ENCODE measurements at regions not wholly inside any gene's neighbourhood (a gene's known extent, or its start where the extent isn't known, plus 50 kb on each side); places are given as distances from the start of the nearest gene placed in this dataset.

- POLR2A ChIA-PET, result no interaction called here
- H3K4me1 Mint-ChIP-seq, result no peaks in the 10 kb centered on the region
- CTCF ChIA-PET, result no interaction called here
- no peak for DNase-seq
- no peak overlapping the region for H3K4me3 Mint-ChIP-seq
- peaks cover 5% of the 10 kb centered on the region for H3K9me3 Mint-ChIP-seq
- H3K27ac Mint-ChIP-seq, result no peak overlapping the region
- no peaks in the 10 kb centered on the region for H3K36me3 Mint-ChIP-seq (ENCODE audit: low read depth)
- no peaks in the 10 kb centered on the region for H3K27me3 Mint-ChIP-seq
Measured at GRCh38 chr11:56932572-56933220, 56.0 kb upstream of the OR5AK2 start.

- ChIA-PET POLR2A (no interaction called here), CTCF (no interaction called here)
- Mint-ChIP-seq H3K4me1 (no peaks in the 10 kb centered on the region), H3K9me3 (peaks cover 17% of the 10 kb centered on the region), H3K4me3 (no peak overlapping the region), H3K27ac (no peak overlapping the region), H3K36me3 (ENCODE audit: low read depth) (no peaks in the 10 kb centered on the region), H3K27me3 (no peaks in the 10 kb centered on the region)
- DNase-seq, result no peak
Measured at GRCh38 chr11:56923116-56923515, 65.6 kb upstream of the OR5AK2 start.

DNA sequence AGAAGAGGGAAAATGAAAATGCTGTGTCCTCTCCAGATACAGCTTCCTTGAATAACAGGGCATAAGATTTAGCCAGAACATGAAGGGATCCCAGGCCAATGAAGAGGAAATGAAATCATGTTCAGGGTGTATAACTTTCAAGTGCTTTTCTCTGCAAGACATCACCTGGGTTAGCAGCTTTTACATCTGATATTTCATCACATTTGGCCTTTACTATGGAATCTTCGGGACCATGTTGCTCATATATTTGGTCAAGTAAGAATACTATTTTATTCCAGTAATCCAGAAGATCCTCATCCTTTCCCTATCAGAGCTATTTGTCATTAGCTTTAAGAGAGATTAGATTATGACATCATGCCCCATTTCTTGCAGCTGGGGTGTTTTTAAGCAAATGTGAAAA lies 66.3 kb upstream of the OR5AK2 start:
- Mint-ChIP-seq H3K9me3 (peaks cover 17% of the 10 kb centered on the region), H3K27me3 (no peaks in the 10 kb centered on the region), H3K4me3 (no peak overlapping the region), H3K4me1 (no peaks in the 10 kb centered on the region), H3K36me3 (ENCODE audit: low read depth) (no peaks in the 10 kb centered on the region), H3K27ac (no peak overlapping the region)
- ChIA-PET POLR2A (no interaction called here), CTCF (no interaction called here)
- DNase-seq, result no peak

GRCh38 chr11:56917708-56918400 lies 70.9 kb upstream of the OR5AK2 start:
- no peak overlapping the region for H3K27ac Mint-ChIP-seq
- H3K36me3 Mint-ChIP-seq (ENCODE audit: low read depth), result no peaks in the 10 kb centered on the region
- POLR2A ChIA-PET, result no interaction called here
- H3K9me3 Mint-ChIP-seq, result peaks cover 18% of the 10 kb centered on the region
- no peak overlapping the region for H3K4me3 Mint-ChIP-seq
- no peaks in the 10 kb centered on the region for H3K27me3 Mint-ChIP-seq
- H3K4me1 Mint-ChIP-seq, result no peaks in the 10 kb centered on the region
- no peak for DNase-seq
- CTCF ChIA-PET, result no interaction called here

DNA sequence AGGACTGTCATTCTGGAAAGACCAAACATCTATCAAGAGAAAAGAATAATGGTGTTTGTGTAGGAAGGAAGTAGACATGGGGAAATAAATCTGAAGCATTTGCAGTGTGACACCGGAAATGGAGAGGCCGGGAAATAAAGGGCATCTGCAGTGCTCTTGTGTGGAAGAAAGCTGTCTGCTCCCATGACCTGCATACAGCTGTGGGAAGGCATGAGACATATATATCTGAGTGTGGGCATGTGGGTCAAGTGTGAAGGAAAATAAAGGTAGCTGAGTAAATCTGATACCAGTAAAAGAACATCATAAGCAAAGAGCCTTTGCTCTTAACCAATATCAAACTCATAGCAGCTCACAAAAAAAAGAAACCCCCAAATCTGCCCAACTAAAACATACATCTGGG lies 72.1 kb upstream of the OR5AK2 start:
- no peaks in the 10 kb centered on the region for H3K4me1 Mint-ChIP-seq
- no peak for DNase-seq
- ChIA-PET CTCF (no interaction called here), POLR2A (no interaction called here)
- H3K36me3 Mint-ChIP-seq (ENCODE audit: low read depth), result no peaks in the 10 kb centered on the region
- no peaks in the 10 kb centered on the region for H3K27me3 Mint-ChIP-seq
- H3K9me3 Mint-ChIP-seq, result peaks cover 18% of the 10 kb centered on the region
- no peak overlapping the region for H3K4me3 Mint-ChIP-seq
- no peak overlapping the region for H3K27ac Mint-ChIP-seq

DNA sequence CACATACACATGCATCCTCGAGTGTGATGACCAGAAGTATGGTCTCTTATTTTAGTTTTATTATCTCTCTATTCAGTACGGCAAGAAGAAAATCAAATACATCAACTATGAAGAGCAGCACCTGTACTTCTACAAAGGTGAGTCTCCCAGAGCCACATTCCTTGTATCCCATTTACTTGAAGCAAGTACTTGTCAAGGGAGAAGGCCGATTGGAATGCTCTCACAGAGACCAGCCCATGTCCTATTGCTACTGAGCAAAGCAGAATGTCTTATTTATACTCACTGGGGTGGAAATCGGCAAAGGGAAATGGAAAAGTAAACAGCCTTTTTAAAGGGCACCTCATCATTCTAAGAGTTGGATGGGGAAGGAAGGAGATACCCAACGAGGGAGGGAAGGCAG lies 72.6 kb upstream of the OR5AK2 start:
- Mint-ChIP-seq H3K27me3 (no peaks in the 10 kb centered on the region), H3K9me3 (peaks cover 16% of the 10 kb centered on the region), H3K36me3 (ENCODE audit: low read depth) (no peaks in the 10 kb centered on the region), H3K4me1 (no peaks in the 10 kb centered on the region), H3K27ac (no peak overlapping the region), H3K4me3 (no peak overlapping the region)
- ChIA-PET POLR2A (no interaction called here), CTCF (no interaction called here)
- DNase-seq, result no peak

GRCh38 chr11:56911312-56911711 lies 77.4 kb upstream of the OR5AK2 start:
- Mint-ChIP-seq H3K27me3 (no peaks in the 10 kb centered on the region), H3K36me3 (ENCODE audit: low read depth) (no peaks in the 10 kb centered on the region), H3K4me1 (no peaks in the 10 kb centered on the region), H3K9me3 (no peaks in the 10 kb centered on the region), H3K4me3 (no peak overlapping the region), H3K27ac (no peak overlapping the region)
- ChIA-PET CTCF (no interaction called here), POLR2A (no interaction called here)
- DNase-seq, result no peak

GRCh38 chr11:56910785-56911184 lies 77.9 kb upstream of the OR5AK2 start:
- Mint-ChIP-seq H3K9me3 (no peaks in the 10 kb centered on the region), H3K27me3 (no peaks in the 10 kb centered on the region), H3K27ac (no peak overlapping the region), H3K4me3 (no peak overlapping the region), H3K4me1 (no peaks in the 10 kb centered on the region), H3K36me3 (ENCODE audit: low read depth) (no peaks in the 10 kb centered on the region)
- no peak for DNase-seq
- ChIA-PET POLR2A (no interaction called here), CTCF (no interaction called here)

- Mint-ChIP-seq H3K27me3 (no peaks in the 10 kb centered on the region), H3K4me3 (no peak overlapping the region), H3K4me1 (no peaks in the 10 kb centered on the region), H3K9me3 (no peaks in the 10 kb centered on the region), H3K36me3 (ENCODE audit: low read depth) (no peaks in the 10 kb centered on the region), H3K27ac (no peak overlapping the region)
- ChIA-PET POLR2A (no interaction called here), CTCF (no interaction called here)
- DNase-seq, result no peak
Measured at GRCh38 chr11:56910046-56910773, 78.5 kb upstream of the OR5AK2 start.

DNA sequence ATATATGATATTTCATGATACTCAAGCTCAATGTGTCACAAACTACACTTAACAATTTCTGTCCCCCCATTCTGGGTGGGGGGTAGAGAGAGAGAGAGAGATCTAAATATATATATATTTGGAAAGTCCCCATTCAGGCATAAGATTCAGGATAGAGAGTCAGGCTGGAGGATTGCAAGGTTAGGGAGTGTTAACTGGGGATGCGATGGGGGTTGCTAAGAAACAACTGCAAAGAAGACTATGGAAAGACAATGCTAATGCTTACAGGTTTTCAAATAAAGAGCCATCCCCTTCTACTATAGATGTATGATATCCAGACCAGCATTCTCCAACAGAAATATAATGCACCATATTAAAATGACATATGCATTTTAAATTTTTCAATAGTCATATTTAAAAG lies 79.2 kb upstream of the OR5AK2 start:
- no peaks in the 10 kb centered on the region for H3K4me1 Mint-ChIP-seq
- no peak overlapping the region for H3K4me3 Mint-ChIP-seq
- no peaks in the 10 kb centered on the region for H3K27me3 Mint-ChIP-seq
- H3K9me3 Mint-ChIP-seq, result no peaks in the 10 kb centered on the region
- ChIA-PET POLR2A (no interaction called here), CTCF (no interaction called here)
- no peak overlapping the region for H3K27ac Mint-ChIP-seq
- H3K36me3 Mint-ChIP-seq (ENCODE audit: low read depth), result no peaks in the 10 kb centered on the region
- no peak for DNase-seq

- H3K27me3 Mint-ChIP-seq, result no peaks in the 10 kb centered on the region
- no peaks in the 10 kb centered on the region for H3K36me3 Mint-ChIP-seq (ENCODE audit: low read depth)
- POLR2A ChIA-PET, result no interaction called here
- no peak for DNase-seq
- no peaks in the 10 kb centered on the region for H3K4me1 Mint-ChIP-seq
- no peak overlapping the region for H3K4me3 Mint-ChIP-seq
- CTCF ChIA-PET, result no interaction called here
- H3K9me3 Mint-ChIP-seq, result no peaks in the 10 kb centered on the region
- no peak overlapping the region for H3K27ac Mint-ChIP-seq
Measured at GRCh38 chr11:56909080-56909479, 79.6 kb upstream of the OR5AK2 start.

DNA sequence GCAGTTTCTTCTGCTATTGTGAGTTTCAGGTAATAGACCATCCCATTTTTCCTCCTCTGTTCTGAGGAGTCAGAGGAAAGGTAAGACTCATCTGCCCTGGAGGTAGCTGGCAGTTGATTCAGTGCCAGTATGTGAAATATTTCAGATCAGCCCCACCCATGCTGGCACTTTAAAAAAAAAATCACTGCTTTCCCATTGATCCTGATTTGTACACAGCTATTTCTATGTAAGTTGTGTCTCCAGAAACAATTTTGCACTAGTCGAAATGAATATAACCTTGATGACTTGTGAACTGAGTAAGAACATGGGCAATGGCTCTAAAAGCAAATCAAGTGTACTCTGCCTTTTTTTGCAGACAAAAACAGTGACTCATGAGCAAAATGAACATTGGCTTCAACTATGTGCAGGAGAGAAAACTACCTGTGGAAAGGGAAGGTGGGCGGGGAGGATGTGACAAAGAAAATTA lies 82.0 kb upstream of the OR5AK2 start:
- Mint-ChIP-seq H3K27me3 (no peaks in the 10 kb centered on the region), H3K9me3 (no peaks in the 10 kb centered on the region), H3K4me3 (no peak overlapping the region), H3K27ac (no peak overlapping the region), H3K4me1 (no peaks in the 10 kb centered on the region), H3K36me3 (ENCODE audit: low read depth) (no peaks in the 10 kb centered on the region)
- DNase-seq, result no peak
- ChIA-PET POLR2A (no interaction called here), CTCF (no interaction called here)

GRCh38 chr11:56905936-56906335 lies 82.8 kb upstream of the OR5AK2 start:
- no peaks in the 10 kb centered on the region for H3K27me3 Mint-ChIP-seq
- H3K4me1 Mint-ChIP-seq, result no peaks in the 10 kb centered on the region
- POLR2A ChIA-PET, result no interaction called here
- H3K9me3 Mint-ChIP-seq, result no peaks in the 10 kb centered on the region
- no peaks in the 10 kb centered on the region for H3K36me3 Mint-ChIP-seq (ENCODE audit: low read depth)
- no peak overlapping the region for H3K4me3 Mint-ChIP-seq
- no peak overlapping the region for H3K27ac Mint-ChIP-seq
- CTCF ChIA-PET, result no interaction called here
- no peak for DNase-seq

- H3K27ac Mint-ChIP-seq, result no peak overlapping the region
- no peaks in the 10 kb centered on the region for H3K36me3 Mint-ChIP-seq (ENCODE audit: low read depth)
- CTCF ChIA-PET, result no interaction called here
- H3K9me3 Mint-ChIP-seq, result no peaks in the 10 kb centered on the region
- POLR2A ChIA-PET, result no interaction called here
- no peak for DNase-seq
- no peaks in the 10 kb centered on the region for H3K4me1 Mint-ChIP-seq
- no peak overlapping the region for H3K4me3 Mint-ChIP-seq
- H3K27me3 Mint-ChIP-seq, result no peaks in the 10 kb centered on the region
Measured at GRCh38 chr11:56905442-56905841, 83.3 kb upstream of the OR5AK2 start.
